ENCODE measurements at regions not wholly inside any gene's neighbourhood (a gene's known extent, or its start where the extent isn't known, plus 50 kb on each side); places are given as distances from the start of the nearest gene placed in this dataset.

DNA sequence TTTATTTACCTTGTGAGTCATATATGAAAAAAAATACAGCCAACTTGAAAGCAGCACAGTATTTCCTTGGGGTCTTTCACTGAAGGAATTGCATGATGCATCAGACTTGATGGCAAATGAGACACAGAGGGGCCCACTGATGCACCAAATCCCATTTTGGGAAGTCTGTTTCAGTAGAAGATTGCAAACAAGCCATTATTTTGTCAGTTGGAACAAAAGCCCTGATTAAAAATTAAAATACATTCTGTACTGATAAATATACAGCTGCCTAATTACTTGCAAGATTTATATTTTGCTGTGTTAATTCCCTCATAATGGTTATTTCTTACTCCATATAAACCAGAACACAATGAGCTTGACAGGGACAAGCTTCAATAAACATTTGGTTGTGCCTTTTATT, 370.4 kb downstream of the SUCLG1 start:
- TF ChIP-seq EZH2phosphoT487 (IDR thresholded peaks at IDR 0.05; ENCODE audit: insufficient read depth, low read depth) (no peak), EZH2 (IDR thresholded peaks at IDR 0.05; ENCODE audit: insufficient read depth, poor library complexity, severe bottlenecking) (no peak)

Data from GM23248 (cell line).